ENCODE measurements at regions not wholly inside any gene's neighbourhood (a gene's known extent, or its start where the extent isn't known, plus 50 kb on each side); places are given as distances from the start of the nearest gene placed in this dataset.
A peak's percentile ranks its signal among the peaks of the same experiment; 100 is the strongest.

- intact Hi-C loops (cut with DNase I; ENCODE audit: low total_unique reads), result no loop called here
- no peak overlapping the region for H3K27ac ChIP-seq
- TF ChIP-seq CTCF (IDR thresholded peaks at IDR 0.05), result no peak
- peaks cover 0 to 22% of the 10 kb centered on the region in 2 donors for H3K27me3 ChIP-seq
- H3K4me3 ChIP-seq, result no peak overlapping the region
- H3K4me1 ChIP-seq, result no peaks in the 10 kb centered on the region
- no peaks in the 10 kb centered on the region for H3K9me3 ChIP-seq
- no peak for DNase-seq
- H3K36me3 ChIP-seq, result no peaks in the 10 kb centered on the region
These were observed 101.9 kb downstream of the GGTLC2 start for GRCh38 chr22:22746061-22746962.

- Histone ChIP-seq H3K36me3 (no peaks in the 10 kb centered on the region), H3K4me1 (no peaks in the 10 kb centered on the region), H3K4me3 (no peak overlapping the region), H3K9me3 (no peaks in the 10 kb centered on the region), H3K27me3 (peaks cover 0 to 22% of the 10 kb centered on the region in 2 donors), H3K27ac (no peak overlapping the region)
- TF ChIP-seq CTCF (IDR thresholded peaks at IDR 0.05), result no peak
- intact Hi-C loops (cut with DNase I; ENCODE audit: low total_unique reads), result no loop called here
- DNase-seq, result no peak
These were observed 102.8 kb downstream of the GGTLC2 start for GRCh38 chr22:22746963-22747933.

- peaks cover 0 to 20% of the 10 kb centered on the region in 2 donors for H3K27me3 ChIP-seq
- peak; percentile 24 to 51 for TF ChIP-seq CTCF (IDR thresholded peaks at IDR 0.05)
- intact Hi-C loops (cut with DNase I; ENCODE audit: low total_unique reads), result no loop called here
- H3K4me3 ChIP-seq, result no peak overlapping the region
- no peak overlapping the region for H3K27ac ChIP-seq
- no peaks in the 10 kb centered on the region for H3K36me3 ChIP-seq
- H3K4me1 ChIP-seq, result no peaks in the 10 kb centered on the region
- H3K9me3 ChIP-seq, result no peaks in the 10 kb centered on the region
- peak in 1 of 2 donors; percentile 51 for DNase-seq
These were observed 103.9 kb downstream of the GGTLC2 start for GRCh38 chr22:22748297-22748743.

GRCh38 chr22:22748756-22749155 is 104.3 kb downstream of the GGTLC2 start:
- TF ChIP-seq CTCF (IDR thresholded peaks at IDR 0.05), result no peak
- Histone ChIP-seq H3K36me3 (no peaks in the 10 kb centered on the region), H3K4me1 (no peaks in the 10 kb centered on the region), H3K27ac (no peak overlapping the region), H3K4me3 (no peak overlapping the region), H3K9me3 (no peaks in the 10 kb centered on the region), H3K27me3 (peaks cover 0 to 19% of the 10 kb centered on the region in 2 donors)
- intact Hi-C loops (cut with DNase I; ENCODE audit: low total_unique reads), result no loop called here
- no peak for DNase-seq

GRCh38 chr22:22749167-22749758 is 104.8 kb downstream of the GGTLC2 start:
- intact Hi-C loops (cut with DNase I; ENCODE audit: low total_unique reads), result no loop called here
- no peak overlapping the region for H3K4me3 ChIP-seq
- peaks cover 0 to 14% of the 10 kb centered on the region in 2 donors for H3K27me3 ChIP-seq
- TF ChIP-seq CTCF (IDR thresholded peaks at IDR 0.05), result no peak
- H3K9me3 ChIP-seq, result no peaks in the 10 kb centered on the region
- H3K4me1 ChIP-seq, result no peaks in the 10 kb centered on the region
- DNase-seq, result no peak
- no peak overlapping the region for H3K27ac ChIP-seq
- H3K36me3 ChIP-seq, result no peaks in the 10 kb centered on the region
